ENCODE measurements at regions not wholly inside any gene's neighbourhood (a gene's known extent, or its start where the extent isn't known, plus 50 kb on each side); places are given as distances from the start of the nearest gene placed in this dataset.
A peak's percentile ranks its signal among the peaks of the same experiment; 100 is the strongest.

DNA sequence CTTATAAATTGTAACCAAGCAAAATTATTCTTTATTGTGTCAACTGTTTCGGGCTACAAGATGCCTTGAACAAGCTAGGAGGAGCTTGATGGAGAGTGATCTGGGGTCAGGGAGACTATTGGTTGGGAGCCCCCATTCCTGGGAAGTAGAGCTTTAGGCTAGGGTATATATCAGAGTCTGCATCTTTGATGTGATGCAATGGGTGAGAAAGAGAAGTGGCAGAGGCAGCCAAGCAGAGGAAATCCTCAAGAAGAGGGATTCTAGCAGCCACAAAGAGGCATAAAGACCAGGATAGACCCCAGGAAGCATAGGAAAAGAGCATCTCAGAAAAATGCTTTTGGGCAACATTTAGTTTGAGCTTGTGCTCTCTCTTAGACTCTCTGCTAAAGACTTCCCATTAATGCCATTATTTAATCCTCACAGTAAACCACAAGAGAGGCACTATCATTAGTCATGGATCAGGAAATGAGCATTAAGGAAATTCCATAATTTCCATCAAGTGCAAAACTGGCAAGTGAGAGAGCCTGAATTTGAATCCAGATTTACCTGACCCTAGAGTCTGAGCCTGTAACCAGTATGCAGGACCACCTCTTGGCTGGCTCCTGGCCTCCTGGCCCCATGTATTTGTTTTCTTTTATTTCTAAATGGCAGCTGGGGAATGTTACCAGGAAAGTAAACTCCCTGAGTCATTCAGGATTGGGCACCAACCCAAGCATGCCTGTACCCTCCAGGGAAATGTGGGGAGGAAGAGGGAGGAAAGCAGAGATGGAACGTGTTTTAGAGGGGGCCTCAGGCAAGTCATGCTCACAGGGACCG, 118.7 kb downstream of the RPL22L1 start:
- H4K8ac ChIP-seq (ENCODE audit: extremely low read depth, insufficient read depth, low read length): no peak overlapping the region
- 0 out of 4 replicates have a peak, but pooled peaks cover 0 to 2% of the 10 kb centered on the region in 2 experiments for H3K9me3 ChIP-seq (ENCODE audit: insufficient read depth in 2 of 2, low read depth in 1 of 2, low read length in 1 of 2)
- no peak overlapping the region for H2BK12ac ChIP-seq (ENCODE audit: low read depth, low read length)
- H3K27me3 ChIP-seq (replicated peaks in 1 of 4; ENCODE audit: control insufficient read depth in 3 of 4, extremely low read depth in 1 of 4, insufficient read depth in 3 of 4, low read length in 3 of 4): no peaks in the 10 kb centered on the region
- no peak overlapping the region for H2BK5ac ChIP-seq (ENCODE audit: low read depth, low read length)
- DNase-seq (ENCODE audit: low read depth in 1 of 2, low spot score in 2 of 2) (no peak), FAIRE-seq (no peak)
- no peak overlapping the region for H3K4ac ChIP-seq (replicated peaks; ENCODE audit: insufficient read length, low read depth, low read length)
- no peak overlapping the region for H4K5ac ChIP-seq (ENCODE audit: insufficient read length, low read depth, low read length)
- H2BK15ac ChIP-seq (ENCODE audit: low read length): no peak overlapping the region
- H3K4me3 ChIP-seq (ENCODE audit: extremely low read depth in 1 of 4, insufficient read depth in 2 of 4, low read depth in 3 of 4, low read length in 4 of 4): no peak overlapping the region
- no peaks in the 10 kb centered on the region for H3K36me3 ChIP-seq (ENCODE audit: control insufficient read depth in 2 of 4, insufficient read depth in 4 of 4, low read length in 3 of 4)
- no peaks in the 10 kb centered on the region for H4K20me1 ChIP-seq (replicated peaks in 1 of 2; ENCODE audit: control insufficient read depth in 1 of 2, insufficient read depth in 2 of 2, low read length in 2 of 2)
- H3K14ac ChIP-seq (ENCODE audit: insufficient read length): no peak overlapping the region
- H3K79me1 ChIP-seq (ENCODE audit: low read depth, low read length): no peaks in the 10 kb centered on the region
- ChIA-PET CTCF (ENCODE audit: partially characterized antibody) (interaction anchor here (0.8 to 1.4 kb wide), 3 partner anchors 61 to 338 kb away, joined by 3 to 4 read pairs (median 3); no protein-coding TSS in a partner anchor), POLR2A (ENCODE audit: partially characterized antibody) (no interaction called here)
- H3K56ac ChIP-seq (replicated peaks; ENCODE audit: insufficient read length, low read depth, low read length): no peak overlapping the region
- H2AK5ac ChIP-seq (ENCODE audit: low read depth, low read length): no peak overlapping the region
- H3K18ac ChIP-seq (ENCODE audit: extremely low read depth, low read length): no peak overlapping the region
- H3K4me1 ChIP-seq (replicated peaks in 1 of 4; ENCODE audit: control insufficient read depth in 3 of 4, insufficient read depth in 4 of 4, low read length in 3 of 4): no peaks in the 10 kb centered on the region
- no peak overlapping the region for H2BK120ac ChIP-seq (replicated peaks; ENCODE audit: low read depth, low read length)
- H2AFZ ChIP-seq (ENCODE audit: low read length): 0 out of 2 replicates have a peak overlapping the region, but pooled peaks have one; percentile 7
- H3K9ac ChIP-seq (replicated peaks in 1 of 4; ENCODE audit: extremely low read depth in 1 of 4, low read depth in 3 of 4, low read length in 3 of 4): peak overlapping the region in 1 of 4 experiments; percentile 34; a peak in 1 of 7 replicates
- no peak overlapping the region for H4K91ac ChIP-seq (replicated peaks; ENCODE audit: insufficient read length, low read length)
- WGBS, 2 experiments (ENCODE audit: extremely low coverage in 1 of 2, insufficient coverage in 1 of 2, insufficient read length in 1 of 2, insufficient replicate concordance in 2 of 2, low coverage in 1 of 2, low lambda C conversion rate in 2 of 2, missing lambda C conversion rate in 1 of 2): 92% methylated on average over 3 of the region's 3 CpGs; no CpG with 5 or more reads in 1 of the 2 experiments
- H3K79me2 ChIP-seq (ENCODE audit: control insufficient read depth in 1 of 2, insufficient read depth in 2 of 2, low read length in 2 of 2): no peaks in the 10 kb centered on the region
- H3K4me2 ChIP-seq (ENCODE audit: insufficient read depth in 1 of 2, low read depth in 2 of 2, low read length in 2 of 2): no peak overlapping the region
- TF ChIP-seq BCL11A (IDR thresholded peaks at IDR 0.05; ENCODE audit: low read depth in 2 of 2, low read length in 2 of 2) (no peak), TAF1 (IDR thresholded peaks at IDR 0.05; ENCODE audit: low read depth, low read length) (no peak)
- no peak overlapping the region for H2BK20ac ChIP-seq (ENCODE audit: low read length)
- no peak overlapping the region for H3K23ac ChIP-seq (ENCODE audit: insufficient read length)
- no peaks in the 10 kb centered on the region for H3K23me2 ChIP-seq (ENCODE audit: low read depth, low read length)
- no peak overlapping the region for H3K27ac ChIP-seq (ENCODE audit: low read depth, low read length)
